Stomach smooth muscle (tissue), 2 donors: ENCODE measurements at regions not wholly inside any gene's neighbourhood (a gene's known extent, or its start where the extent isn't known, plus 50 kb on each side); places are given as distances from the start of the nearest gene placed in this dataset.

Experiments used
- H3K27ac ChIP-seq: one replicate; pipeline ENCODE4 v1.7.0; 2013; ENCODE audit warnings: mild to moderate bottlenecking, low read length, inconsistent platforms
- H3K27me3 ChIP-seq, 2 donors: one replicate each; pipeline ENCODE4 v1.7.0; 2013; ENCODE audit warnings: low read length in 2 of 2; ENCODE audit not compliant: insufficient read depth in 2 of 2, control insufficient read depth in 1 of 2
- H3K36me3 ChIP-seq, 2 donors: one replicate each; pipeline ENCODE4 v1.7.0; 2013; ENCODE audit warnings: low read length in 2 of 2; ENCODE audit not compliant: control insufficient read depth in 2 of 2, insufficient read depth in 2 of 2
- H3K4me1 ChIP-seq: one replicate; pipeline ENCODE4 v1.7.0; 2013; ENCODE audit warnings: low read length; ENCODE audit not compliant: control insufficient read depth, insufficient read depth
- H3K4me3 ChIP-seq, 2 donors: one replicate each; pipeline ENCODE4 v1.7.0; 2013; ENCODE audit warnings: low read length in 2 of 2
- H3K9ac ChIP-seq, 2 donors: one replicate each; pipeline ENCODE4 v1.7.0; 2013; ENCODE audit warnings: low read length in 2 of 2, mild to moderate bottlenecking in 1 of 2
- H3K9me3 ChIP-seq, 2 donors: one replicate each; pipeline ENCODE4 v1.7.0; 2013; ENCODE audit warnings: low read length in 2 of 2; ENCODE audit not compliant: control insufficient read depth in 2 of 2
- donor health status: healthy.
- donor health status: Pancreatic carcinoma.

- Histone ChIP-seq H3K27me3 (no peaks in the 10 kb centered on the region), H3K27ac (no peak overlapping the region), H3K9ac (no peak overlapping the region), H3K36me3 (no peaks in the 10 kb centered on the region), H3K4me3 (no peak overlapping the region), H3K4me1 (peaks cover 18% of the 10 kb centered on the region), H3K9me3 (no peaks in the 10 kb centered on the region)
These were observed 159.7 kb upstream of the CDH11 start for GRCh38 chr16:65281586-65281985.

GRCh38 chr16:65280845-65281512 is 159.1 kb upstream of the CDH11 start:
- H3K27ac ChIP-seq: no peak overlapping the region
- H3K36me3 ChIP-seq: no peaks in the 10 kb centered on the region
- no peaks in the 10 kb centered on the region for H3K27me3 ChIP-seq
- H3K9me3 ChIP-seq: no peaks in the 10 kb centered on the region
- peaks cover 18% of the 10 kb centered on the region for H3K4me1 ChIP-seq
- no peak overlapping the region for H3K4me3 ChIP-seq
- H3K9ac ChIP-seq: no peak overlapping the region

GRCh38 chr16:65279576-65279975 is 157.7 kb upstream of the CDH11 start:
- no peaks in the 10 kb centered on the region for H3K36me3 ChIP-seq
- H3K27ac ChIP-seq: no peak overlapping the region
- no peaks in the 10 kb centered on the region for H3K9me3 ChIP-seq
- H3K27me3 ChIP-seq: no peaks in the 10 kb centered on the region
- H3K4me1 ChIP-seq: peaks cover 6% of the 10 kb centered on the region
- H3K4me3 ChIP-seq: no peak overlapping the region
- H3K9ac ChIP-seq: no peak overlapping the region

GRCh38 chr16:65278874-65279273 is 157.0 kb upstream of the CDH11 start:
- Histone ChIP-seq H3K9ac (no peak overlapping the region), H3K27me3 (no peaks in the 10 kb centered on the region), H3K4me3 (no peak overlapping the region), H3K9me3 (no peaks in the 10 kb centered on the region), H3K4me1 (peaks cover 2% of the 10 kb centered on the region), H3K27ac (no peak overlapping the region), H3K36me3 (no peaks in the 10 kb centered on the region)

GRCh38 chr16:65274566-65274965 is 152.7 kb upstream of the CDH11 start:
- Histone ChIP-seq H3K9me3 (no peaks in the 10 kb centered on the region), H3K27me3 (no peaks in the 10 kb centered on the region), H3K9ac (no peak overlapping the region), H3K4me1 (no peaks in the 10 kb centered on the region), H3K27ac (no peak overlapping the region), H3K4me3 (no peak overlapping the region), H3K36me3 (no peaks in the 10 kb centered on the region)

- Histone ChIP-seq H3K9me3 (no peaks in the 10 kb centered on the region), H3K27me3 (no peaks in the 10 kb centered on the region), H3K4me1 (no peaks in the 10 kb centered on the region), H3K27ac (no peak overlapping the region), H3K4me3 (no peak overlapping the region), H3K9ac (no peak overlapping the region), H3K36me3 (no peaks in the 10 kb centered on the region)
These were observed 151.0 kb upstream of the CDH11 start for GRCh38 chr16:65272699-65273414.

- H3K27me3 ChIP-seq: no peaks in the 10 kb centered on the region
- no peaks in the 10 kb centered on the region for H3K36me3 ChIP-seq
- H3K27ac ChIP-seq: no peak overlapping the region
- H3K4me3 ChIP-seq: no peak overlapping the region
- H3K9me3 ChIP-seq: no peaks in the 10 kb centered on the region
- H3K9ac ChIP-seq: no peak overlapping the region
- no peaks in the 10 kb centered on the region for H3K4me1 ChIP-seq
These were observed 150.1 kb upstream of the CDH11 start for GRCh38 chr16:65271996-65272395.

GRCh38 chr16:65268331-65268730 is 146.5 kb upstream of the CDH11 start:
- H3K4me3 ChIP-seq: no peak overlapping the region
- H3K9ac ChIP-seq: no peak overlapping the region
- H3K27ac ChIP-seq: no peak overlapping the region
- H3K4me1 ChIP-seq: no peaks in the 10 kb centered on the region
- no peaks in the 10 kb centered on the region for H3K27me3 ChIP-seq
- no peaks in the 10 kb centered on the region for H3K36me3 ChIP-seq
- no peaks in the 10 kb centered on the region for H3K9me3 ChIP-seq

GRCh38 chr16:65263896-65264295 is 142.0 kb upstream of the CDH11 start:
- Histone ChIP-seq H3K4me1 (no peaks in the 10 kb centered on the region), H3K9me3 (no peaks in the 10 kb centered on the region), H3K36me3 (no peaks in the 10 kb centered on the region), H3K4me3 (no peak overlapping the region), H3K27ac (no peak overlapping the region), H3K27me3 (no peaks in the 10 kb centered on the region), H3K9ac (no peak overlapping the region)

GRCh38 chr16:65260746-65261145 is 138.9 kb upstream of the CDH11 start:
- no peak overlapping the region for H3K27ac ChIP-seq
- H3K36me3 ChIP-seq: no peaks in the 10 kb centered on the region
- no peaks in the 10 kb centered on the region for H3K4me1 ChIP-seq
- no peak overlapping the region for H3K9ac ChIP-seq
- no peaks in the 10 kb centered on the region for H3K27me3 ChIP-seq
- no peak overlapping the region for H3K4me3 ChIP-seq
- no peaks in the 10 kb centered on the region for H3K9me3 ChIP-seq

GRCh38 chr16:65254144-65254543 is 132.3 kb upstream of the CDH11 start:
- Histone ChIP-seq H3K9ac (no peak overlapping the region), H3K27me3 (no peaks in the 10 kb centered on the region), H3K4me3 (no peak overlapping the region), H3K9me3 (no peaks in the 10 kb centered on the region), H3K27ac (no peak overlapping the region), H3K36me3 (no peaks in the 10 kb centered on the region), H3K4me1 (peaks cover 9% of the 10 kb centered on the region)
